GM18508 (cell line): ENCODE measurements at regions not wholly inside any gene's neighbourhood (a gene's known extent, or its start where the extent isn't known, plus 50 kb on each side); places are given as distances from the start of the nearest gene placed in this dataset.

Source experiments
- ATAC-seq: cut with Tn5 transposase; IDR thresholded peaks from one replicate; pipeline ENCODE4 v1.9.1; 2021; ENCODE audit warnings: moderate number of reproducible peaks; ENCODE audit not compliant: insufficient read depth, unreplicated experiment

DNA sequence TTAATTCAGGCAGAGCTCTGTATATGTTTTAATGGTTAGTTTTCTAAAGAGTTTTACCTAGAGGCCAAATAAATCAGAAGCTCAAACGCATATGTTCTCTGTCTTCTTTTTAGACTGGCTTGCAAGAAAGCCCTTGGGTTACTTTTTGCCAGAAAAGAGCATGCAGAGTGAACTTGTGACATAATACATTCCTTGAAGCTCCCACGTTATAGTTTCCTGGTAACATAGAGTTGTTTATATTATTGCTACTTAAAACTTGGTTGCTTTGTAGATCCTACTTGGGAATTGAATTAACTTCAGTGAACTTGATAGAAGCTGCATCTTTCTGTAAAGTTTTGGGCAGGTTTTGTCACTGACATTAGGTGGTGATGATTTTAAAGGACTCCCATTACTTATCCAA lies 102.9 kb downstream of the C9orf152 start:
- no peak for ATAC-seq

DNA sequence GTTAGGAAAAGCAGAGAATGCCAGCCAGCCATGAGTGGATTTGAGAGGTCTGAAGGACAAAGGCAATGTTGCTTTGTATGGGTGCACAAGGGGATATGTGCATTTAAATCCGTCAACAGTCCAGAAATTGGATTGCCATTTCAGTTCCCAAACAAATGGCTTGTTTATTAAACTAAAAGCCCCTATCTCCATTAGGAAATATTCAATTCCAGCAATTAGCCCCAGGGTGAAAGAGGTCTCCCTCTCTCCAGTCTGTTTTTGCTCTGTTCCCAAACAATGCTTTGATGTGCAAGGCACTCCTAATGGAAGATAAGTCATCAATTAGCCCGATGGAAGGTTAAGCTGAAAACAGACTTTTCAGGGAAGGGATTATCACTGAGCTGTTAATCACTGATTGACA lies 101.3 kb downstream of the C9orf152 start:
- no peak for ATAC-seq

DNA sequence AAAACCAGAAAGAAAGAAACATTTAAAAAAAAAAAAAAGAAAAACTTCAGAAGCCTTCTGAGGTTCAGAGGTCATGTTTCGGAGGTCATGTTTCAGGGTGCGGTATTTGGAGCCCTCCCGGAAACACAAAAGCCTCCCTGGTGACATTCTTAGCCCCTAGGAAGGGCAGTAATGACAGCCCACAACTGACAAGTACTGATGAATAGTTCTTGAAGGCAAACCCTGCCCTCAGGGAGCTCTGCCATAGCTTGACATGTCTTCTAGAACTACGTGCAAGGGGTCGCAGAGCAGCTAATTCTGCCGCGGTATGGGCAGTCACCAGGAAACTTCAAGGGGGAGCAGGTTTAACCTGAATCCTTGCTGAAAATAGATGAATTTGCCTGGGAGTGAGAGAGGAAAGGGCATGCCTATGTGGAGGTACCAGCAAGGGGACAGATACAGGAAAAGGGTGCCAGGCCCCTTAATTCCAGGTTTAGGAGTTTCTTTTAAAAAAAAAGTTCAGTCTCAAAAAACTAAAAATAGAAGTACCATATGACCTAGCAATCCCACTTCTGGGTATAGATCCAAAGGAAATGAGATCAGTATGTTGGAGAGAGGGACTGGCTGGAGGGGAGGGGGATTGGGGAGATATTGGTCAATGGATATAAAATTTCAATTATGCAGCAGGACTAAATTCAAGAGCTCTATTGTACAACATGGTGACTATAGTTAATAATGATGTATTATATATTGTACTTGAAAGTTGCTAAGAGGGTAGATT lies 98.4 kb downstream of the C9orf152 start:
- no peak for ATAC-seq

- ATAC-seq, result no peak
Measured at GRCh38 chr9:110110154-110110553, 97.8 kb downstream of the C9orf152 start.

- ATAC-seq, result no peak
Measured at GRCh38 chr9:110111868-110112267, 96.1 kb downstream of the C9orf152 start.

DNA sequence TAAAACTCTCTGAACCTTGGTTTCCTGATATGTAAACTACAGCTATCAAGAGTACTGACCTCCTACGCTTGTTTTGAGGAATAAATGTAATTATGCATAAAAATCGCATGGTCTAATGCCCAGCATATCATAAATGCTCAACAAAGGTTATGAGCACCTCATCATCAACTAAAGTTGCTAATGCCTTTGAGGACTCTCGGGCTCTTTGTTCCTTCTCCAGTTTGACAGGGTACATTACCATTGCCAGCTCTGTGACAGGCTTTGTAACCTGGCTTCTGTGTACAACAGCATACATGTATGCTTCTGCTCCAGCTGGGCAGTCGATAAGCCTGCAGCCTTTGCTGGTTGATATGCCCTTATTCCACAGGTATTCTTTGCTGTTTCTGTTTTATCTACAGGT lies 95.2 kb downstream of the C9orf152 start:
- no peak for ATAC-seq

DNA sequence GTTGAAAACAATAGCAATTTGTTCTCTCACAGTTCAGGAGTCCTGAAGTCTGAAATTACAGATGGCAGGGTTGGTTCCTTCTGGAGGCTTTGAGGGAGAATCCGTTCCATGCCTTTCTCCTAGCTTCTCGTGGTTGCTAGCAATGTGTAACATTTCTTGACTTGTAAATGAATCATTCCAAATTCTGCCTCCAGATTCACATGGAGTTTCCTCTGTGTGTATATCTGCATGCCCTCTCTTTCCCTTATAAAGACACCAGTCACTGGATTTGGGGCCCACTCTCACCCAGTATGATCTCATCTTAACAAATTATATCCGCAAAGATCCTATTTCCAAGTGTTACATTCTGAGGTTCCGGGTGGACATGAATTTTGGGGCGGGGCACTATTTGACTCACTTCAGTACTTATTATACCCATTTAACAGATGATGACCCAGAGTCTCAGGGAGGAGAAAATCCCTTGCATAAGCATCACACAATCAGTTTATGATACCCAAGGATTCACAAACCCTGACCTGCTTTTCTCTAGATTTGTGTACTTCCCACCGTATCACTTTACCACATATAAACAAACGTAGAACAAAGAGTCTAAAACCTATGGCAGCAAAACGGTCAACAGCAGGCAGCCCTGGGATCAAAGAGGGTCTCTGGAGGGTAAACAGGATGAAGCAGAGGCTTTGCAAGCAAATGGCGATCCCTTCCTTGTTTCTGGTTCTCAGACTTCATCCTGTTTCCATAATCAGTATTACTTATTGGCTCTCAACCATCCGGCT lies 93.7 kb downstream of the C9orf152 start:
- ATAC-seq, result no peak

- no peak for ATAC-seq
Measured at GRCh38 chr9:110114859-110115201, 93.1 kb downstream of the C9orf152 start.

- ATAC-seq, result no peak
Measured at GRCh38 chr9:110115341-110115820, 92.6 kb downstream of the C9orf152 start.

- ATAC-seq, result no peak
Measured at GRCh38 chr9:110115826-110116542, 92.0 kb downstream of the C9orf152 start.

GRCh38 chr9:110116543-110116885 lies 91.4 kb downstream of the C9orf152 start:
- ATAC-seq, result no peak

DNA sequence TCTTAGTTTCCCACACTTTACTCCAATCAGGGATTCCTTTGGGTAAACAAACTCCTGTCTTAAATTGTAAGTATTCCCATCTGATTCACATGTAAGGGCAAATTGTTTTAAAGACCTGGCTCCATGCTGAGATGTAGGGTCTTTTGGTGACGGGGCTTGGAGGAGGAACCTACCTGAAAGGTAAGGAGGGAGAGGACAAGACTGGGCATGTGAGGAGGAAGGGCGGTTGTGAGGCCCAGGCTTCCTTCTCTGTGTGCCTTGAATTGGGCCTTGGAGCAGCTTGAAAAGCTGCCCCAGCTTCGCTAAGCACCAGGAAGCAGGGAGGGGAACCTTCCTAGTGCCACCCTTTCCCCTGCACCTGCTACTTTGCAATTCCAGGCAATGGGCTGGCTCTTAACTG lies 86.8 kb downstream of the C9orf152 start:
- ATAC-seq, result no peak

GRCh38 chr9:110123341-110124095 lies 84.4 kb downstream of the C9orf152 start:
- no peak for ATAC-seq

- no peak for ATAC-seq
Measured at GRCh38 chr9:110124439-110124838, 83.5 kb downstream of the C9orf152 start.

DNA sequence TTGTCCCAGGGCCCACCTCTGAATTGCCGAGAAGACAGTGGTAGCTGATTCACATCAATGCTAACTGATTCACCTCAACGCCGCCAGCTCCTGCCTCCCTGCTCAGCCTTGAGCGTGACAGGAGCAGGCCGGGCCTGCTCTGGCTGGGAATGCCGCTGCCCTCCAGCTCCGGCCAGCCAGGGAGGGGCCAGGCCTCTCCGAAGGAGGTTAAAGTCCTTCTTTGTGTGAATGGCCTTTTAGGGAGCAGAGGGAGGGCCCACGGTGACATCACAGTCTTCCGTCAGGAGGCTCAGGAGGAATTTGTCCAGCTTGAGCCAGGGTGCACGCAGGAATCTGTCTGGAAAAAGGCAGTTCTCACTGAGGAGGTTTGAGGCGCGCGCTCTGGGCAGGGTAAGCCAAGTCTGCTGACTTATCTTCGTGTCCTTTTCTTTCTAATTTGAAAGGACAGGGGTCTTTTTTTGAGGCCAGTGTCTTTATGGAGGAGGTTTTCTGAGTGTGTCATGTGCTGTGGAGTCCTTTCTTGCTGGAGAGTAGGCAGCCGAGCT lies 82.7 kb downstream of the C9orf152 start:
- ATAC-seq, result no peak

DNA sequence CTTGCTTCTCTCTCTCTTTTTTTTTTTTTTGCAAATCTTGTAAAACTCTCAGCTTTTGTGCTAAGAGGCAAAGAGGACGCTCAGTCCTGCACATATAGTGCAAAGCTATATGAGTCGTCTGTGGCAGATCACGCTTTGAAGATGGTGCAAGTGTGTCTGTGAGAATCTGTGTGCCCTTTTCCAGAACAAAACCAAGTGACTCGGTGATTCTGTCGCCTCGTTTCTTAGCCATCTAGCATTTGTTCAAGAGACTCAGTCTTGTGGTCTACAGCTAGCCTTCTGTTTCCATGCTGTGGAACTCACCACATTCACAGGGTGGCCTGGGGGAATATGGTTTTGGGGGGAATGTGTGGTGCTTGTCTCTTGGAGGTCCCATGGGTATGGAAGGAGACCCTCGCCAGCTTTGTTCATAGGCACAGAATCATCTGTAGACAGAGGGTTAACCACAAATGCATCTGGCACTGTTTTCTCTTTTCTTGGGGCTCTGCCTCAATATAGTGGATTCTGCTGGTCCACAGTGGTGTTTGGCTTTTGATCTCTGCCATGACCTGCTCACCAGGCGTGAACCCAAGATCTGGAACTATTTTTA lies 82.1 kb downstream of the C9orf152 start:
- no peak for ATAC-seq

DNA sequence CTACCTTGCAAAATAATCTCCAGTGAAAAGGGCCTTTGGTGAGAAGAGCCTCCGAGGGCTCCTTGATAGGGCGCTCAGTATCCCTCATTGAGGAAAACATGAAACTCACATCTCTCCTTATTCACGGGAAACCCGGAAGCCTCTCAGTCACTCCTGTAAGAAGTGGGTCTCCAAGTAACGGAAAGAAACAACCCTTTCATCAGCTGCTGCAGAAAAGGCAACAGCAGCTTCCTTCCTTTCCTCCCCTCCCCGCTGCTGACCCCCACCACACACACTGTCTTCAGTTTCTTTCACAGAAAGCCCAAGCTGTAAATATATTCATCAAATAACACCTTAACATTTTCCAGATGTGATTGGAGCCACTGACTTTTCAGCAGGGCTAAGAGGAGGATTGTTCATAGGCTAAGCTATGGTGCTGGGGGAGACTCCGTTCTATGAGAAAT lies 81.4 kb downstream of the C9orf152 start:
- no peak for ATAC-seq

GRCh38 chr9:110126986-110127864 lies 80.7 kb downstream of the C9orf152 start:
- ATAC-seq, result no peak
